ENCODE measurements at regions not wholly inside any gene's neighbourhood (a gene's known extent, or its start where the extent isn't known, plus 50 kb on each side); places are given as distances from the start of the nearest gene placed in this dataset.

- Histone ChIP-seq H3K27me3 (ENCODE audit: control insufficient read depth in 4 of 4, insufficient read depth in 4 of 4, low read length in 3 of 4) (peaks cover 0 to 3% (median 0%) of the 10 kb centered on the region in 4 donors), H3K9ac (ENCODE audit: low read depth in 1 of 2, low read length in 2 of 2) (no peak overlapping the region), H3K4me1 (ENCODE audit: control insufficient read depth in 4 of 4, insufficient read depth in 4 of 4, low read length in 3 of 4) (no peaks in the 10 kb centered on the region), H3K4me3 (ENCODE audit: low read depth in 1 of 3, low read length in 3 of 3) (no peak overlapping the region), H3K36me3 (ENCODE audit: control insufficient read depth in 4 of 4, insufficient read depth in 3 of 4, low read depth in 1 of 4, low read length in 3 of 4) (no peaks in the 10 kb centered on the region), H3K9me3 (ENCODE audit: control insufficient read depth in 4 of 4, low read length in 3 of 4) (no peaks in the 10 kb centered on the region), H3K27ac (ENCODE audit: low read depth in 1 of 2, low read length in 2 of 2) (no peak overlapping the region)
- DNase-seq (ENCODE audit: low spot score), result no peak
- TF ChIP-seq MAX (IDR thresholded peaks at IDR 0.05) (no peak), JUND (IDR thresholded peaks at IDR 0.05) (no peak), CTCF (IDR thresholded peaks at IDR 0.05; ENCODE audit: low read depth, low read length, missing input control) (no peak)
- 62% methylated on average over 3 of the region's 3 CpGs for WGBS
Measured at GRCh38 chr10:8588135-8588534, 533.6 kb downstream of the GATA3 start.

DNA sequence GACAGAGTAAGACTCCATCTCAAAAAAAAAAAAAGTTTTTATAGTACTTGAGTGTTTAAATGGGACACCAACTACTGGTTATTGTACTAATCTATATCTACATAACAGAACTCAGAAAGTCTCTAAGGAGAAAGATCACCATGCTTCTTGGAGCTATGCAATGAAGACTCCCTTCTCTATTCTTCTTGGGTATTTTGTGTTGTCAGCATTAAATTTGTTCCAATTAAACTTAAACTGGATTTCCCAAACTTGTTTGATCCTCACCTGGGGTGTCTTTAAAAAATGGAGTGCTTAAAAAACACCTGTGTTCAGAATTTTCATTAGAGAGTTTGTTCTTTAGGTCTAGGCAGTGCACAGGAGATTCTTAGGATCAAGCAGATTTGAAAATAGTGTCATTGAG, 536.0 kb downstream of the GATA3 start:
- Histone ChIP-seq H3K9ac (ENCODE audit: low read depth in 1 of 2, low read length in 2 of 2) (no peak overlapping the region), H3K36me3 (ENCODE audit: control insufficient read depth in 4 of 4, insufficient read depth in 3 of 4, low read depth in 1 of 4, low read length in 3 of 4) (no peaks in the 10 kb centered on the region), H3K27me3 (ENCODE audit: control insufficient read depth in 4 of 4, insufficient read depth in 4 of 4, low read length in 3 of 4) (peaks cover 0 to 6% (median 0%) of the 10 kb centered on the region in 4 donors), H3K9me3 (ENCODE audit: control insufficient read depth in 4 of 4, low read length in 3 of 4) (no peaks in the 10 kb centered on the region), H3K4me3 (ENCODE audit: low read depth in 1 of 3, low read length in 3 of 3) (no peak overlapping the region), H3K27ac (ENCODE audit: low read depth in 1 of 2, low read length in 2 of 2) (no peak overlapping the region), H3K4me1 (ENCODE audit: control insufficient read depth in 4 of 4, insufficient read depth in 4 of 4, low read length in 3 of 4) (no peaks in the 10 kb centered on the region)
- TF ChIP-seq TAF1 (conservative IDR thresholded peaks at IDR 0.05), result no peak
- TF ChIP-seq HNF4G (IDR thresholded peaks at IDR 0.05), result no peak
- TF ChIP-seq FOXA1 (IDR thresholded peaks at IDR 0.05), result no peak
- no peak for TF ChIP-seq CTCF (IDR thresholded peaks at IDR 0.05; ENCODE audit: low read depth, low read length, missing input control)
- no peak for TF ChIP-seq JUND (IDR thresholded peaks at IDR 0.05)
- TF ChIP-seq REST (IDR thresholded peaks at IDR 0.05), result no peak
- no peak for TF ChIP-seq GABPA (IDR thresholded peaks at IDR 0.05 in 1 of 2, conservative IDR thresholded peaks at IDR 0.05 in 1 of 2)
- TF ChIP-seq HNF4A (conservative IDR thresholded peaks at IDR 0.05), result no peak
- TF ChIP-seq, protein P1, sequence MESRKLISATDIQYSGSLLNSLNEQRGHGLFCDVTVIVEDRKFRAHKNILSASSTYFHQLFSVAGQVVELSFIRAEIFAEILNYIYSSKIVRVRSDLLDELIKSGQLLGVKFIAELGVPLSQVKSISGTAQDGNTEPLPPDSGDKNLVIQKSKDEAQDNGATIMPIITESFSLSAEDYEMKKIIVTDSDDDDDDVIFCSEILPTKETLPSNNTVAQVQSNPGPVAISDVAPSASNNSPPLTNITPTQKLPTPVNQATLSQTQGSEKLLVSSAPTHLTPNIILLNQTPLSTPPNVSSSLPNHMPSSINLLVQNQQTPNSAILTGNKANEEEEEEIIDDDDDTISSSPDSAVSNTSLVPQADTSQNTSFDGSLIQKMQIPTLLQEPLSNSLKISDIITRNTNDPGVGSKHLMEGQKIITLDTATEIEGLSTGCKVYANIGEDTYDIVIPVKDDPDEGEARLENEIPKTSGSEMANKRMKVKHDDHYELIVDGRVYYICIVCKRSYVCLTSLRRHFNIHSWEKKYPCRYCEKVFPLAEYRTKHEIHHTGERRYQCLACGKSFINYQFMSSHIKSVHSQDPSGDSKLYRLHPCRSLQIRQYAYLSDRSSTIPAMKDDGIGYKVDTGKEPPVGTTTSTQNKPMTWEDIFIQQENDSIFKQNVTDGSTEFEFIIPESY (IDR thresholded peaks at IDR 0.05), result no peak
- no peak for TF ChIP-seq YY1 (IDR thresholded peaks at IDR 0.05)
- TF ChIP-seq, protein P2, sequence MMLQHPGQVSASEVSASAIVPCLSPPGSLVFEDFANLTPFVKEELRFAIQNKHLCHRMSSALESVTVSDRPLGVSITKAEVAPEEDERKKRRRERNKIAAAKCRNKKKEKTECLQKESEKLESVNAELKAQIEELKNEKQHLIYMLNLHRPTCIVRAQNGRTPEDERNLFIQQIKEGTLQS (IDR thresholded peaks at IDR 0.05), result no peak
- no peak for TF ChIP-seq SP1 (IDR thresholded peaks at IDR 0.05)
- TF ChIP-seq NR2F2 (IDR thresholded peaks at IDR 0.05), result no peak
- TF ChIP-seq RXRA (IDR thresholded peaks at IDR 0.05), result no peak
- TF ChIP-seq FOXA2 (IDR thresholded peaks at IDR 0.05), result no peak
- TF ChIP-seq RAD21 (IDR thresholded peaks at IDR 0.05), result no peak
- TF ChIP-seq EGR1 (IDR thresholded peaks at IDR 0.05; ENCODE audit: low read depth in 2 of 2), result no peak
- no peak for TF ChIP-seq MAX (IDR thresholded peaks at IDR 0.05)
- DNase-seq (ENCODE audit: low spot score), result no peak
